H9 (cell line): ENCODE measurements at regions not wholly inside any gene's neighbourhood (a gene's known extent, or its start where the extent isn't known, plus 50 kb on each side); places are given as distances from the start of the nearest gene placed in this dataset.

Source experiments
- DNase-seq: peaks from one replicate; pipeline ENCODE4 v3.0.0-alpha.2; 2017
- H2AFZ ChIP-seq: one replicate; pipeline ENCODE4 v1.6.1; 2013; ENCODE audit warnings: mild to moderate bottlenecking, low read length, control low read depth, moderate library complexity
- H2AK5ac ChIP-seq: 2 replicates; pipeline ENCODE4 v1.6.1; 2013; ENCODE audit warnings: low read length, control low read depth, mixed read lengths; ENCODE audit not compliant: insufficient read length
- H2BK120ac ChIP-seq: one replicate; pipeline ENCODE4 v1.6.1; 2013; ENCODE audit warnings: low read depth, mild to moderate bottlenecking, low read length, control low read depth, inconsistent platforms; ENCODE audit not compliant: poor library complexity, severe bottlenecking
- H2BK12ac ChIP-seq: 2 replicates; pipeline ENCODE4 v1.6.1; 2013; ENCODE audit warnings: low read length, control low read depth, mixed read lengths, low read depth; ENCODE audit not compliant: insufficient read length
- H2BK15ac ChIP-seq: 2 replicates; pipeline ENCODE4 v1.6.1; 2013; ENCODE audit warnings: low read depth, low read length, control low read depth
- H2BK20ac ChIP-seq: one replicate; pipeline ENCODE4 v1.6.1; 2013; ENCODE audit warnings: low read depth, mild to moderate bottlenecking, low read length, control low read depth, inconsistent platforms; ENCODE audit not compliant: poor library complexity, severe bottlenecking
- H2BK5ac ChIP-seq: 2 replicates; pipeline ENCODE4 v1.6.1; 2013; ENCODE audit warnings: low read length, control low read depth, mixed read lengths; ENCODE audit not compliant: insufficient read length
- H3K14ac ChIP-seq: 2 replicates; pipeline ENCODE4 v1.6.1; 2013; ENCODE audit warnings: low read length, control low read depth; ENCODE audit not compliant: insufficient read depth
- H3K18ac ChIP-seq: 2 replicates; pipeline ENCODE4 v1.6.1; 2013; ENCODE audit warnings: low read depth, mild to moderate bottlenecking, mixed read lengths, low read length, control low read depth; ENCODE audit not compliant: insufficient read length
- H3K23ac ChIP-seq: 2 replicates; pipeline ENCODE4 v1.6.1; 2013; ENCODE audit warnings: low read length, control low read depth, mixed read lengths, low read depth; ENCODE audit not compliant: insufficient read length
- H3K23me2 ChIP-seq: 2 replicates; pipeline ENCODE4 v1.6.1; 2013; ENCODE audit warnings: low read depth, mild to moderate bottlenecking, mixed read lengths, low read length, control low read depth; ENCODE audit not compliant: insufficient read length, poor library complexity, severe bottlenecking
- H3K27ac ChIP-seq: 2 replicates; pipeline ENCODE4 v1.5.1; 2013; ENCODE audit warnings: low read length, control low read depth, mixed read lengths, low read depth; ENCODE audit not compliant: insufficient read length
- H3K27me3 ChIP-seq: 2 replicates; pipeline ENCODE4 v1.6.1; 2013; ENCODE audit warnings: low read length, control low read depth, inconsistent platforms; ENCODE audit not compliant: insufficient read depth
- H3K4ac ChIP-seq: 2 replicates; pipeline ENCODE4 v1.6.1; 2013; ENCODE audit warnings: low read depth, mild to moderate bottlenecking, control low read depth, inconsistent platforms, low read length, moderate library complexity
- H3K4me1 ChIP-seq: 2 replicates; pipeline ENCODE4 v1.6.1; 2013; ENCODE audit warnings: low read length, control low read depth, inconsistent platforms; ENCODE audit not compliant: insufficient read depth
- H3K4me2 ChIP-seq: 2 replicates; pipeline ENCODE4 v1.6.1; 2013; ENCODE audit warnings: low read length, control low read depth, mixed read lengths; ENCODE audit not compliant: insufficient read length, insufficient read depth
- H3K56ac ChIP-seq: 2 replicates; pipeline ENCODE4 v1.6.1; 2013; ENCODE audit warnings: low read depth, mild to moderate bottlenecking, mixed read lengths, low read length, control low read depth; ENCODE audit not compliant: insufficient read length
- H3K79me1 ChIP-seq: 2 replicates; pipeline ENCODE4 v1.6.1; 2013; ENCODE audit warnings: low read depth, mild to moderate bottlenecking, moderate library complexity, low read length, control low read depth, inconsistent platforms; ENCODE audit not compliant: insufficient read depth, poor library complexity, severe bottlenecking
- H3K79me2 ChIP-seq: 2 replicates; pipeline ENCODE4 v1.6.1; 2013; ENCODE audit warnings: low read length, control low read depth, inconsistent platforms; ENCODE audit not compliant: insufficient read depth
- H3K9ac ChIP-seq: 2 replicates; pipeline ENCODE4 v1.6.1; 2013; ENCODE audit warnings: low read length, control low read depth, mixed read lengths; ENCODE audit not compliant: insufficient read length; ENCODE audit errors: extremely low read depth
- H3K9me3 ChIP-seq: one replicate; pipeline ENCODE4 v1.6.1; 2013; ENCODE audit warnings: low read depth, low read length, inconsistent platforms; ENCODE audit not compliant: control insufficient read depth
- H3T11ph ChIP-seq: one replicate; pipeline ENCODE4 v1.6.1; 2013; ENCODE audit warnings: mild to moderate bottlenecking, low read length, control low read depth, inconsistent platforms
- H4K20me1 ChIP-seq: one replicate; pipeline ENCODE4 v1.6.1; 2013; ENCODE audit not compliant: control insufficient read depth, insufficient read length, insufficient read depth
- H4K5ac ChIP-seq: 2 replicates; pipeline ENCODE4 v1.6.1; 2013; ENCODE audit warnings: low read depth, mild to moderate bottlenecking, mixed read lengths, low read length, control low read depth; ENCODE audit not compliant: insufficient read length
- H4K8ac ChIP-seq: replicated peaks from 2 replicates; pipeline ENCODE4 v1.6.1; 2013; ENCODE audit warnings: low read length, control low read depth, mixed read lengths, low read depth; ENCODE audit not compliant: insufficient read length
- H4K91ac ChIP-seq: 2 replicates; pipeline ENCODE4 v1.6.1; 2013; ENCODE audit warnings: low read depth, mild to moderate bottlenecking, moderate library complexity, mixed read lengths, low read length, control low read depth; ENCODE audit not compliant: insufficient read length
- H3K27ac Mint-ChIP-seq, 3 experiments: 2 replicates in 2 of 3; 3 replicates in 1 of 3; pipeline ENCODE4 v1.8.0; 2020 to 2021; ENCODE audit warnings: mixed read lengths in 3 of 3, mild to moderate bottlenecking in 1 of 3, moderate library complexity in 1 of 3
- H3K27me3 Mint-ChIP-seq: 2 replicates; pipeline ENCODE4 v1.8.0; 2021; ENCODE audit warnings: low read depth, mild to moderate bottlenecking, moderate library complexity, mixed read lengths
- H3K36me3 Mint-ChIP-seq, 3 experiments: 2 replicates in 2 of 3; 3 replicates in 1 of 3; pipeline ENCODE4 v1.8.0; 2020 to 2021; ENCODE audit warnings: low read depth in 3 of 3, mixed read lengths in 3 of 3; ENCODE audit not compliant: insufficient read depth in 1 of 3
- H3K4me1 Mint-ChIP-seq, 2 experiments: 2 replicates each; pipeline ENCODE4 v1.8.0; 2020; ENCODE audit warnings: mixed read lengths in 2 of 2
- H3K4me3 Mint-ChIP-seq, 2 experiments: 2 replicates in 1 of 2; 3 replicates in 1 of 2; pipeline ENCODE4 v1.8.0; 2020 to 2021; ENCODE audit warnings: mild to moderate bottlenecking in 2 of 2, mixed read lengths in 2 of 2, moderate library complexity in 1 of 2
- H3K9me3 Mint-ChIP-seq, 2 experiments: 2 replicates in 1 of 2; 3 replicates in 1 of 2; pipeline ENCODE4 v1.8.0; 2020; ENCODE audit warnings: mild to moderate bottlenecking in 2 of 2, mixed read lengths in 2 of 2, moderate library complexity in 1 of 2
- CTCF ChIP-seq: fragments of 200-600 bp; sonication (generic); conservative IDR thresholded peaks from 3 replicates; pipeline ENCODE4 v1.8.0; 2021; ENCODE audit warnings: antibody characterized with exemption, mild to moderate bottlenecking

GRCh38 chrX:137305404-137305803 lies 260.5 kb upstream of the ZIC3 start:
- Histone ChIP-seq H2AK5ac (no peak overlapping the region), H3K23ac (no peak overlapping the region), H3K9ac (no peak overlapping the region), H3K23me2 (no peaks in the 10 kb centered on the region), H3K27ac (no peak overlapping the region), H3K4me2 (no peak overlapping the region), H3K79me1 (no peaks in the 10 kb centered on the region), H3T11ph (no peak overlapping the region), H3K4me1 (peaks cover 2% of the 10 kb centered on the region; the same call in 1 of the 2 replicates), H4K5ac (no peak overlapping the region), H3K27me3 (no peaks in the 10 kb centered on the region), H3K18ac (no peak overlapping the region), H4K20me1 (no peaks in the 10 kb centered on the region), H4K91ac (no peak overlapping the region), H2AFZ (no peak overlapping the region), H3K4ac (no peak overlapping the region), H2BK5ac (no peak overlapping the region), H3K9me3 (peaks cover 6% of the 10 kb centered on the region), H3K14ac (no peak overlapping the region), H2BK120ac (no peak overlapping the region), H2BK15ac (no peak overlapping the region), H3K56ac (no peak overlapping the region), H4K8ac (no peak overlapping the region), H3K79me2 (no peaks in the 10 kb centered on the region), H2BK20ac (no peak overlapping the region), H2BK12ac (no peak overlapping the region)
- Mint-ChIP-seq H3K27ac (no peak overlapping the region), H3K27me3 (no peaks in the 10 kb centered on the region; the same call in 1 of the 2 replicates), H3K9me3 (peaks cover 5 to 50% of the 10 kb centered on the region in 2 experiments; a peak in 4 of 5 replicates), H3K36me3 (no peaks in the 10 kb centered on the region; a peak in 2 of 7 replicates), H3K4me1 (peaks cover 12 to 13% of the 10 kb centered on the region in 2 experiments), H3K4me3 (no peak overlapping the region)
- no peak for DNase-seq
- no peak for TF ChIP-seq CTCF
